K562 (cell line): ENCODE measurements at regions not wholly inside any gene's neighbourhood (a gene's known extent, or its start where the extent isn't known, plus 50 kb on each side); places are given as distances from the start of the nearest gene placed in this dataset.

Experiments used
- ATAC-seq: fragments of 200-7000 bp; cut with Tn5 transposase; 3 replicates; pipeline ENCODE4 v1.9.1; 2020; ENCODE audit warnings: moderate library complexity
- BruUV-seq: library from RNA; stranded (reverse); fragments of 400-500 nt; replicated peaks from 2 replicates; lab custom pipeline; 2021; lab: Mats Ljungman, UMichigan
- CTCF ChIA-PET: fragments of 300-600 bp; formaldehyde crosslinking; extraction: SDS; loops from one replicate; lab custom pipeline; 2021; ENCODE audit warnings: low intra/inter-chr PET ratio; lab: Yijun Ruan, JAX
- POLR2A ChIA-PET: fragments of 300-600, 350-650 bp; sonication (Branson Sonifier 250); formaldehyde crosslinking; extraction: SDS; loops from one replicate; lab custom pipeline; 2021; ENCODE audit warnings: antibody characterized with exemption, inconsistent platforms; lab: Yijun Ruan, JAX
- DNase-seq, 4 experiments: peaks; one replicate each; pipeline versions ENCODE4 v3.0.0 to v3.0.0-alpha.2; 2011 to 2018; ENCODE audit warnings: low spot score in 3 of 4, mixed read lengths in 3 of 4; ENCODE audit errors: extremely low read depth in 1 of 4
- FAIRE-seq: peaks from 2 replicates; lab custom pipeline; 2011; peaks lifted over from hg19 to GRCh38; lab: Jason Lieb, UNC
- H2AFZ ChIP-seq: 2 replicates; pipeline ENCODE4 v1.6.0; 2011; ENCODE audit warnings: low read depth, low read length, control low read depth, inconsistent platforms
- H3K27ac ChIP-seq: fragments of 200-600 bp; 3 replicates; pipeline ENCODE4 v1.8.0; 2011; ENCODE audit warnings: low read depth, mild to moderate bottlenecking, control low read depth, inconsistent platforms, low read length, moderate library complexity, mixed read lengths; ENCODE audit errors: extremely low read depth
- H3K27me3 ChIP-seq, 2 experiments: fragments of 300-600 bp in 1 of 2; 2 replicates in 1 of 2; 3 replicates in 1 of 2; pipeline versions ENCODE4 v1.6.0 to v1.8.0; 2011; ENCODE audit warnings: inconsistent platforms in 2 of 2, low read length in 2 of 2, mild to moderate bottlenecking in 1 of 2, mixed read lengths in 1 of 2, moderate library complexity in 1 of 2; ENCODE audit not compliant: control insufficient read depth in 2 of 2, insufficient read depth in 2 of 2
- H3K36me3 ChIP-seq: fragments of 300-600 bp; 3 replicates; pipeline ENCODE4 v1.8.0; 2011; ENCODE audit warnings: mild to moderate bottlenecking, low read length, inconsistent platforms; ENCODE audit not compliant: control insufficient read depth, insufficient read depth
- H3K4me1 ChIP-seq, 2 experiments: fragments of 200-600 bp in 1 of 2; replicated peaks in 1 of 2; 2 replicates in 1 of 2; 3 replicates in 1 of 2; pipeline versions ENCODE4 v1.5.1 to v1.8.0; 2011; ENCODE audit warnings: inconsistent platforms in 2 of 2, low read length in 2 of 2, mild to moderate bottlenecking in 1 of 2, mixed read lengths in 1 of 2, moderate library complexity in 1 of 2; ENCODE audit not compliant: control insufficient read depth in 2 of 2, insufficient read depth in 2 of 2
- H3K4me2 ChIP-seq: 2 replicates; pipeline ENCODE4 v1.6.1; 2011; ENCODE audit warnings: low read length, control low read depth, inconsistent platforms, mixed read lengths; ENCODE audit not compliant: insufficient read depth
- H3K4me3 ChIP-seq: fragments of 200-600 bp; sonication (generic), shearing (Covaris generic); 2 replicates; pipeline ENCODE4 v1.5.1; 2016; ENCODE audit warnings: control low read depth, inconsistent platforms
- H3K79me2 ChIP-seq: fragments of 200-600 bp; 3 replicates; pipeline ENCODE4 v1.8.0; 2011; ENCODE audit warnings: low read length, inconsistent platforms; ENCODE audit not compliant: control insufficient read depth, insufficient read depth
- H3K9ac ChIP-seq, 2 experiments: 2 replicates each; pipeline versions ENCODE4 v1.6.0 to v1.6.1; 2011; ENCODE audit warnings: low read depth in 2 of 2, low read length in 2 of 2, control low read depth in 1 of 2, inconsistent platforms in 1 of 2, mild to moderate bottlenecking in 1 of 2, mixed read lengths in 1 of 2; ENCODE audit not compliant: insufficient read depth in 1 of 2
- H3K9me1 ChIP-seq: one replicate; pipeline ENCODE4 v1.6.0; 2011; ENCODE audit warnings: inconsistent platforms, mild to moderate bottlenecking, low read length, moderate library complexity; ENCODE audit not compliant: control insufficient read depth, insufficient read depth
- H3K9me3 ChIP-seq: replicated peaks from 2 replicates; pipeline ENCODE4 v1.5.1; 2011; ENCODE audit warnings: low read depth, low read length, inconsistent platforms; ENCODE audit not compliant: control insufficient read depth, insufficient read depth
- H4K20me1 ChIP-seq: replicated peaks from 2 replicates; pipeline ENCODE4 v1.6.1; 2011; ENCODE audit warnings: low read length, inconsistent platforms, mixed read lengths; ENCODE audit not compliant: control insufficient read depth, insufficient read depth
- CAMTA2 ChIP-seq: fragments of 250-450 bp; sonication (Bioruptor Pico); conservative IDR thresholded peaks from 2 replicates; pipeline ENCODE4 v1.5.1; 2022
- CBX2 ChIP-seq: fragments of 200-600 bp; sonication (generic); IDR thresholded peaks from one replicate; pipeline ENCODE4 v1.6.1; 2012; ENCODE audit warnings: mild to moderate bottlenecking, low read length, inconsistent platforms; ENCODE audit not compliant: insufficient read depth, poor library complexity, severe bottlenecking
- HDAC8 ChIP-seq: fragments of 450-650 bp; IDR thresholded peaks from 2 replicates; pipeline ENCODE4 v1.6.1; 2016; ENCODE audit warnings: mild to moderate bottlenecking, missing genetic modification characterization, moderate library complexity, missing compliant biosample characterization
- KLF13 ChIP-seq: fragments of 450-650 bp; IDR thresholded peaks from 2 replicates; pipeline ENCODE4 v1.6.1; 2016; ENCODE audit warnings: missing genetic modification characterization, low read depth, mild to moderate bottlenecking, missing compliant biosample characterization, moderate library complexity, borderline replicate concordance
- MCM2 ChIP-seq: fragments of 450-650 bp; IDR thresholded peaks from 2 replicates; pipeline ENCODE4 v1.6.1; 2017; ENCODE audit warnings: low read depth, mild to moderate bottlenecking
- POLR2B ChIP-seq: fragments of 450-650 bp; IDR thresholded peaks from 2 replicates; pipeline ENCODE4 v1.6.1; 2018; ENCODE audit warnings: low read depth; ENCODE audit not compliant: partially characterized antibody
- RAD51 ChIP-seq: fragments of 450-650 bp; IDR thresholded peaks from 2 replicates; pipeline ENCODE4 v1.7.1; 2016; ENCODE audit warnings: low read depth, mild to moderate bottlenecking, borderline replicate concordance
- RB1 ChIP-seq: fragments of 450-650 bp; IDR thresholded peaks from 2 replicates; pipeline ENCODE4 v1.6.1; 2017; ENCODE audit warnings: low read depth, mild to moderate bottlenecking
- RFX1 ChIP-seq: fragments of 450-650 bp; IDR thresholded peaks from 2 replicates; pipeline ENCODE4 v1.6.1; 2016; ENCODE audit warnings: mild to moderate bottlenecking, moderate library complexity
- ZNF24 ChIP-seq: fragments of 450-650 bp; IDR thresholded peaks from 2 replicates; pipeline ENCODE4 v1.6.1; 2016
- WGBS: fragments of 100-300 bp; shearing (Covaris generic); methylation state at CpG from one replicate; pipeline ENCODE4 v1.1.6; 2016; ENCODE audit warnings: low coverage, mixed read lengths; ENCODE audit not compliant: insufficient coverage; ENCODE audit errors: missing lambda C conversion rate; 5-methylcytosine and 5-hydroxymethylcytosine counted together
- in situ Hi-C: fragments of 300-500 bp; cut with MboI; formaldehyde crosslinking; loops from 4 replicates; pipeline ENCODE4 v1.15.0; 2018; ENCODE audit warnings: inconsistent platforms, mixed read lengths
- intact Hi-C: fragments of 100-400 bp; cut with micrococcal nuclease; formaldehyde crosslinking; loops from 2 replicates; pipeline ENCODE4 v1.14.2; 2022
- TF ChIP-seq, protein P1 (sequence below): fragments of 250-450 bp; sonication (Bioruptor Pico); IDR thresholded peaks from 2 replicates; pipeline ENCODE4 v1.4.0; 2020; ENCODE audit warnings: mild to moderate bottlenecking, moderate library complexity
- TF ChIP-seq, protein P2 (sequence below): fragments of 450-650 bp; IDR thresholded peaks from 2 replicates; pipeline ENCODE4 v1.6.1; 2018; ENCODE audit not compliant: partially characterized antibody
- TF ChIP-seq, protein P3 (sequence below): fragments of 250-450 bp; sonication (Bioruptor Pico); IDR thresholded peaks from 2 replicates; pipeline ENCODE4 v1.9.0; 2021; ENCODE audit warnings: mild to moderate bottlenecking

DNA sequence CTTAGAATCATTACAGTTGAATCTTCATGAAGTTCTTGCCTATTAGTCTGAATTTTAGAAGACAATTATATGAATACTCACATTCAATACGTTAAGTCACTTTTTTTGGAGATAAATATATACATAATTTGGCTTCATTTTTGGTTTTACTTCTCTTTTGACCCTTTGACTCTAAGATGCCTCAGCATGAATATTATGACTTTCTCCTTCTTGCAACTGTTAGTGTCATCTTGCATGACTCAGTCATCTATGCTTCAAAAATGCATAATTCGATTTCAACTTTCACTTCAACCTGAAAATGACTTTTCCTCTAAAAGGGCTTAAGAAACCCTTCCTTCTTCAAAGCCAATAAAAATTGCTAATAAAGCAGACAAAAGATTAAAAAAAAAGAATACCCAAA, 1427.5 kb downstream of the ADGRL3 start:
- Histone ChIP-seq H3K9ac (no peak overlapping the region), H3K36me3 (no peaks in the 10 kb centered on the region), H3K27ac (no peak overlapping the region), H2AFZ (no peak overlapping the region), H3K9me3 (no peaks in the 10 kb centered on the region), H3K9me1 (no peaks in the 10 kb centered on the region), H3K79me2 (no peaks in the 10 kb centered on the region), H3K27me3 (no peaks in the 10 kb centered on the region), H3K4me2 (no peak overlapping the region), H3K4me3 (no peak overlapping the region), H3K4me1 (no peaks in the 10 kb centered on the region), H4K20me1 (no peaks in the 10 kb centered on the region)
- WGBS: 8% methylated on average over 2 of the region's 2 CpGs
- POLR2A ChIA-PET: no interaction called here
- intact Hi-C loops: no loop called here
- in situ Hi-C loops: no loop called here
- FAIRE-seq (no peak), DNase-seq (no peak), ATAC-seq (no peak)
- BruUV-seq: no TSS peak
- CTCF ChIA-PET: no interaction called here
- TF ChIP-seq, protein P1, sequence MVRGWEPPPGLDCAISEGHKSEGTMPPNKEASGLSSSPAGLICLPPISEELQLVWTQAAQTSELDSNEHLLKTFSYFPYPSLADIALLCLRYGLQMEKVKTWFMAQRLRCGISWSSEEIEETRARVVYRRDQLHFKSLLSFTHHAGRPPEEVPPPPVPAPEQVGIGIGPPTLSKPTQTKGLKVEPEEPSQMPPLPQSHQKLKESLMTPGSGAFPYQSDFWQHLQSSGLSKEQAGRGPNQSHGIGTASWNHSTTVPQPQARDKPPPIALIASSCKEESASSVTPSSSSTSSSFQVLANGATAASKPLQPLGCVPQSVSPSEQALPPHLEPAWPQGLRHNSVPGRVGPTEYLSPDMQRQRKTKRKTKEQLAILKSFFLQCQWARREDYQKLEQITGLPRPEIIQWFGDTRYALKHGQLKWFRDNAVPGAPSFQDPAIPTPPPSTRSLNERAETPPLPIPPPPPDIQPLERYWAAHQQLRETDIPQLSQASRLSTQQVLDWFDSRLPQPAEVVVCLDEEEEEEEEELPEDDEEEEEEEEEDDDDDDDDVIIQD (CRISPR knock-in tag): no peak

DNA sequence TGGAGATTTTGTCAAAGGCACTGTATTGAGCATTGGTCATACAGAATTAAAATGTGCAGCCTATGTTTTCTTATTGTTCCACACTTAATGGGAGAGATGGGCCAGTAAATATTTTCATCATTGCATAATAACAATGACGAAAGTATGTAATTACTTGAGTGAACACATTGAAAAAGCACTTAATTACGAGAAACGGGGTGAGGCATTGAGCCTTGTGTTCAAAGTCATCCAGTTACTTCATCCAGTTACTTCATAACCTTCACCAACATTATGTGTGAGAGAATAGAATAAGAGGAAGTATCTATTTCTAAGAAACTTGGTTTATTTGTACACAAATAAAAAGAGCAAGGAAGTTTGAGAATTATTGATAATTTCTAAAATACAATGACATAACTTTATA, 1427.0 kb downstream of the ADGRL3 start:
- Histone ChIP-seq H3K79me2 (no peaks in the 10 kb centered on the region), H2AFZ (no peak overlapping the region), H3K4me2 (no peak overlapping the region), H3K9me1 (no peaks in the 10 kb centered on the region), H3K27ac (no peak overlapping the region), H3K4me1 (no peaks in the 10 kb centered on the region), H3K9ac (no peak overlapping the region), H3K27me3 (no peaks in the 10 kb centered on the region), H3K9me3 (no peaks in the 10 kb centered on the region), H3K4me3 (no peak overlapping the region), H4K20me1 (no peaks in the 10 kb centered on the region), H3K36me3 (no peaks in the 10 kb centered on the region)
- in situ Hi-C loops (no loop called here), intact Hi-C loops (no loop called here)
- no TSS peak for BruUV-seq
- ChIA-PET CTCF (no interaction called here), POLR2A (no interaction called here)
- no peak for DNase-seq
- WGBS: 0% methylated on average over 3 of the region's 3 CpGs
- no peak for FAIRE-seq
- no peak for ATAC-seq
- TF ChIP-seq ZNF24 (no peak), POLR2B (no peak), MCM2 (no peak), RB1 (no peak), RFX1 (no peak), CBX2 (no peak), RAD51 (no peak), KLF13 (tag) (no peak), CAMTA2 (no peak), HDAC8 (tag) (no peak)
- TF ChIP-seq, protein P2, sequence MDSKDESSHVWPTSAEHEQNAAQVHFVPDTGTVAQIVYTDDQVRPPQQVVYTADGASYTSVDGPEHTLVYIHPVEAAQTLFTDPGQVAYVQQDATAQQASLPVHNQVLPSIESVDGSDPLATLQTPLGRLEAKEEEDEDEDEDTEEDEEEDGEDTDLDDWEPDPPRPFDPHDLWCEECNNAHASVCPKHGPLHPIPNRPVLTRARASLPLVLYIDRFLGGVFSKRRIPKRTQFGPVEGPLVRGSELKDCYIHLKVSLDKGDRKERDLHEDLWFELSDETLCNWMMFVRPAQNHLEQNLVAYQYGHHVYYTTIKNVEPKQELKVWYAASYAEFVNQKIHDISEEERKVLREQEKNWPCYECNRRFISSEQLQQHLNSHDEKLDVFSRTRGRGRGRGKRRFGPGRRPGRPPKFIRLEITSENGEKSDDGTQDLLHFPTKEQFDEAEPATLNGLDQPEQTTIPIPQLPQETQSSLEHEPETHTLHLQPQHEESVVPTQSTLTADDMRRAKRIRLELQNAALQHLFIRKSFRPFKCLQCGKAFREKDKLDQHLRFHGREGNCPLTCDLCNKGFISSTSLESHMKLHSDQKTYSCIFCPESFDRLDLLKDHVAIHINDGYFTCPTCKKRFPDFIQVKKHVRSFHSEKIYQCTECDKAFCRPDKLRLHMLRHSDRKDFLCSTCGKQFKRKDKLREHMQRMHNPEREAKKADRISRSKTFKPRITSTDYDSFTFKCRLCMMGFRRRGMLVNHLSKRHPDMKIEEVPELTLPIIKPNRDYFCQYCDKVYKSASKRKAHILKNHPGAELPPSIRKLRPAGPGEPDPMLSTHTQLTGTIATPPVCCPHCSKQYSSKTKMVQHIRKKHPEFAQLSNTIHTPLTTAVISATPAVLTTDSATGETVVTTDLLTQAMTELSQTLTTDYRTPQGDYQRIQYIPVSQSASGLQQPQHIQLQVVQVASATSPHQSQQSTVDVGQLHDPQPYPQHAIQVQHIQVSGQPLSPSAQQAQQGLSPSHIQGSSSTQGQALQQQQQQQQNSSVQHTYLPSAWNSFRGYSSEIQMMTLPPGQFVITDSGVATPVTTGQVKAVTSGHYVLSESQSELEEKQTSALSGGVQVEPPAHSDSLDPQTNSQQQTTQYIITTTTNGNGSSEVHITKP: no peak
- TF ChIP-seq, protein P3, sequence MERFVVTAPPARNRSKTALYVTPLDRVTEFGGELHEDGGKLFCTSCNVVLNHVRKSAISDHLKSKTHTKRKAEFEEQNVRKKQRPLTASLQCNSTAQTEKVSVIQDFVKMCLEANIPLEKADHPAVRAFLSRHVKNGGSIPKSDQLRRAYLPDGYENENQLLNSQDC (CRISPR knock-in tag): no peak
